ENCODE measurements at regions not wholly inside any gene's neighbourhood (a gene's known extent, or its start where the extent isn't known, plus 50 kb on each side); places are given as distances from the start of the nearest gene placed in this dataset.

DNA sequence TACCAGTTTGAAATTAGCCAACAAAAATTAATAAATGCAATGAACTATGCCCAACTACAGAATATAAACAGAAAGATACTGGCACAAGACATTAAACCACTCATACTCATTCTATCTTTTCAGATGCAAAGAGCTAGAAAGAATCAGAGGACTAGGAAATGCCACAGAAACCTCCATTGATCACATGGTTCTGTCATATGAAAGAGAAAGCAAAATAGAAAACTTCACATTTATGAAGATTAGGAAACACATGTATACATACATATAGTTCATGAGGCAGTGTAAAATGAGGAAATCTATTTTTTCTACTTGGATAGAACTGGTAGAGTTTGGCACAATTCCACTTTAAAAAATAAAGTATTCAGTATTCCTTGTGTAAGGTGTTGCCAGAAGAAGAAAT, 275.1 kb upstream of the PTGER4 start:
- Histone ChIP-seq H3K27me3 (ENCODE audit: control insufficient read depth, insufficient read depth, low read length, poor library complexity, severe bottlenecking) (no peaks in the 10 kb centered on the region), H3K4me3 (ENCODE audit: insufficient read depth, low read depth, low read length) (no peak overlapping the region), H3K9me3 (ENCODE audit: control insufficient read depth, low read length) (no peaks in the 10 kb centered on the region), H3K4me1 (ENCODE audit: control insufficient read depth, insufficient read depth, low read length) (no peaks in the 10 kb centered on the region), H3K36me3 (ENCODE audit: control insufficient read depth, insufficient read depth, low read length) (no peaks in the 10 kb centered on the region), H3K27ac (ENCODE audit: insufficient read depth, low read depth, low read length, poor library complexity, severe bottlenecking) (no peak overlapping the region)

- H3K4me3 ChIP-seq (ENCODE audit: insufficient read depth, low read depth, low read length), result no peak overlapping the region
- WGBS, 2 experiments, result 45 to 46% methylated on average over 1 of the region's 1 CpG
These were observed 277.7 kb upstream of the PTGER4 start for GRCh38 chr5:40402007-40402364.

DNA sequence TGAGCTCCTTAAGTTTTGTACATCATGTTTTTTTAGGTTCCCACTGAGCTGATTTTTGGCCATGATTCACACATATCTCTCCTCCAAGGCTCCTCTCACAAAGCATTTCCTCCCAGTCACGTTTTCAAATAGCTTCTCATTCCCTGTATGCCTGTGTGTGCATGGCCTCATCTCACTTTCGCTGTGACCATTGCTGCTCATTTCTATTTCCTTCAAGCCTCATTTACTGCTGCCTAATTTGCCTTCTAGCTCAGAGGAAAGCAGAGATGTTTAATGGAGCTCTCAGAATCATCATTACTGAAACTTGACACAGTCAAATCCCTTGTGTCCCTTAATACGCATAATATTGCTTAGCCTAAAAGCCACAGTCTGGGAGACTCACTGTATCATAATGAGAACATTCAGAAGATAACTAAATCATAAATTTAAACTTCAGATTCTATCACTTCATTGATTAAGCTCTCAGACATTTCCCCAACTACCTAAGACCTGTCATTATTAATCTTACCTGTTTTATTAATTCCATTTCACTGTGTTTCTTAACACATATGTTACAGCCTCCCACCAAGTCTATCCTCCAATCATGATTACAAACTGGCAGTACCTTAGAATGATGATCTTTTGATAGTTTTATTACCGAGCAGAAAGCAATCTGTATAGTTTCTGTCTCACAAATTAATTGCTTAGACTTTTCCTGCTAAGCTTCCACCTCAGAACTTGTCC, 278.3 kb upstream of the PTGER4 start:
- no peaks in the 10 kb centered on the region for H3K4me1 ChIP-seq (ENCODE audit: control insufficient read depth, insufficient read depth, low read length)
- WGBS, 2 experiments, result 82 to 85% methylated on average over 4 of the region's 4 CpGs
- H3K9me3 ChIP-seq (ENCODE audit: control insufficient read depth, low read length), result no peaks in the 10 kb centered on the region
- no peaks in the 10 kb centered on the region for H3K36me3 ChIP-seq (ENCODE audit: control insufficient read depth, insufficient read depth, low read length)
- no peak overlapping the region for H3K4me3 ChIP-seq (ENCODE audit: insufficient read depth, low read depth, low read length)
- no peaks in the 10 kb centered on the region for H3K27me3 ChIP-seq (ENCODE audit: control insufficient read depth, insufficient read depth, low read length, poor library complexity, severe bottlenecking)
- H3K27ac ChIP-seq (ENCODE audit: insufficient read depth, low read depth, low read length, poor library complexity, severe bottlenecking), result no peak overlapping the region

More at GRCh38 chr5:40402007-40402364, 277.7 kb upstream of the PTGER4 start:
- Histone ChIP-seq H3K27me3 (ENCODE audit: control insufficient read depth, insufficient read depth, low read length, poor library complexity, severe bottlenecking) (no peaks in the 10 kb centered on the region), H3K9me3 (ENCODE audit: control insufficient read depth, low read length) (no peaks in the 10 kb centered on the region), H3K4me1 (ENCODE audit: control insufficient read depth, insufficient read depth, low read length) (no peaks in the 10 kb centered on the region), H3K27ac (ENCODE audit: insufficient read depth, low read depth, low read length, poor library complexity, severe bottlenecking) (no peak overlapping the region), H3K36me3 (ENCODE audit: control insufficient read depth, insufficient read depth, low read length) (no peaks in the 10 kb centered on the region)

GRCh38 chr5:40400245-40400644, 279.5 kb upstream of the PTGER4 start:
- H3K9me3 ChIP-seq (ENCODE audit: control insufficient read depth, low read length), result no peaks in the 10 kb centered on the region
- H3K36me3 ChIP-seq (ENCODE audit: control insufficient read depth, insufficient read depth, low read length), result no peaks in the 10 kb centered on the region
- no peak overlapping the region for H3K4me3 ChIP-seq (ENCODE audit: insufficient read depth, low read depth, low read length)
- 92 to 100% methylated on average over 1 of the region's 1 CpG for whole genome bisulfite sequencing, 2 experiments
- H3K27ac ChIP-seq (ENCODE audit: insufficient read depth, low read depth, low read length, poor library complexity, severe bottlenecking), result no peak overlapping the region
- no peaks in the 10 kb centered on the region for H3K27me3 ChIP-seq (ENCODE audit: control insufficient read depth, insufficient read depth, low read length, poor library complexity, severe bottlenecking)
- H3K4me1 ChIP-seq (ENCODE audit: control insufficient read depth, insufficient read depth, low read length), result no peaks in the 10 kb centered on the region

DNA sequence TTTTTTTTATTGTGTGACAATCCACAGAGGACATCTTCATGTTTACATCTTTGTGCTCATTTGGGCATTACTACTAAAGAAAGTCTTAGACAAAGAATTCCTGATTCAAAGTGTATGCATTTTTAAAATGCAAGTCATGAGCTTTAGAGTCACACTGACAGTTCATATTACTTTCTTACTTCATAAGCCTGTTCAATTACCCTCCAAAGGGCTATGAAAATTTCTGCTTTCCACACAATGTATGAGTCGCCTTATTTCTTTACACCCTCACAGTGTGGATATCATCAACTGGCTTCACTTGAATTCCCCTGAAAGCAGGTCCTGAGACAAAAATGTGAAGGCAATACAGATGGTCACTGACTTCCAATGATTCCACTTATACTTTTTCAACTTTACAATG, 280.4 kb upstream of the PTGER4 start:
- 88 to 100% methylated on average over 1 of the region's 1 CpG for WGBS, 2 experiments
- H3K9me3 ChIP-seq (ENCODE audit: control insufficient read depth, low read length), result no peaks in the 10 kb centered on the region
- no peaks in the 10 kb centered on the region for H3K4me1 ChIP-seq (ENCODE audit: control insufficient read depth, insufficient read depth, low read length)
- no peak overlapping the region for H3K27ac ChIP-seq (ENCODE audit: insufficient read depth, low read depth, low read length, poor library complexity, severe bottlenecking)
- H3K27me3 ChIP-seq (ENCODE audit: control insufficient read depth, insufficient read depth, low read length, poor library complexity, severe bottlenecking), result no peaks in the 10 kb centered on the region
- no peaks in the 10 kb centered on the region for H3K36me3 ChIP-seq (ENCODE audit: control insufficient read depth, insufficient read depth, low read length)
- H3K4me3 ChIP-seq (ENCODE audit: insufficient read depth, low read depth, low read length), result no peak overlapping the region

- no peaks in the 10 kb centered on the region for H3K36me3 ChIP-seq (ENCODE audit: control insufficient read depth, insufficient read depth, low read length)
- H3K27ac ChIP-seq (ENCODE audit: insufficient read depth, low read depth, low read length, poor library complexity, severe bottlenecking), result no peak overlapping the region
- no peak overlapping the region for H3K4me3 ChIP-seq (ENCODE audit: insufficient read depth, low read depth, low read length)
- no peaks in the 10 kb centered on the region for H3K27me3 ChIP-seq (ENCODE audit: control insufficient read depth, insufficient read depth, low read length, poor library complexity, severe bottlenecking)
- 83 to 100% methylated on average over 1 of the region's 1 CpG for WGBS, 2 experiments
- H3K4me1 ChIP-seq (ENCODE audit: control insufficient read depth, insufficient read depth, low read length), result no peaks in the 10 kb centered on the region
- no peaks in the 10 kb centered on the region for H3K9me3 ChIP-seq (ENCODE audit: control insufficient read depth, low read length)
These were observed 281.7 kb upstream of the PTGER4 start for GRCh38 chr5:40397976-40398375.

GRCh38 chr5:40397091-40397490, 282.6 kb upstream of the PTGER4 start:
- Histone ChIP-seq H3K4me3 (ENCODE audit: insufficient read depth, low read depth, low read length) (no peak overlapping the region), H3K36me3 (ENCODE audit: control insufficient read depth, insufficient read depth, low read length) (no peaks in the 10 kb centered on the region), H3K4me1 (ENCODE audit: control insufficient read depth, insufficient read depth, low read length) (no peaks in the 10 kb centered on the region), H3K9me3 (ENCODE audit: control insufficient read depth, low read length) (no peaks in the 10 kb centered on the region), H3K27ac (ENCODE audit: insufficient read depth, low read depth, low read length, poor library complexity, severe bottlenecking) (no peak overlapping the region), H3K27me3 (ENCODE audit: control insufficient read depth, insufficient read depth, low read length, poor library complexity, severe bottlenecking) (no peaks in the 10 kb centered on the region)
- WGBS, 2 experiments, result 75 to 77% methylated on average over 2 of the region's 2 CpGs

DNA sequence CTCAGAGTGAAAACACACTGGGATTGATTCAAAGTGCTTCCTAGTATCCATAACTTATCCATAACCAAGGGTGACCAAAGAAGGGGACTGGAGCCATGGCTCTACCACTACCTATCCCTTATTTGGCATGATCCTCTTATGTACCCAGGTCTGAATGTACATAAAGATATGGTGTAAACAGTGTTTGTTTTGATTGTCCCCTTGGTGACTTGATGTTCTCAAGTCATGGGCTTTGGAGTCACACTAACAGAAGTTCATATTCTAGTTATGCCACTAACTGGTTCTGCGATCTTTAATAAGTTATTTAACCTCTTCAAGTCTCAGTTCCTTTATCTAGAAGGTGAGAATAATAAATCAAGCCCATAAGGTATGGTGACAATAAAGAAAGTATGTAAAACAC, 283.4 kb upstream of the PTGER4 start:
- no peaks in the 10 kb centered on the region for H3K36me3 ChIP-seq (ENCODE audit: control insufficient read depth, insufficient read depth, low read length)
- H3K4me1 ChIP-seq (ENCODE audit: control insufficient read depth, insufficient read depth, low read length), result no peaks in the 10 kb centered on the region
- H3K27ac ChIP-seq (ENCODE audit: insufficient read depth, low read depth, low read length, poor library complexity, severe bottlenecking), result no peak overlapping the region
- 75% methylated on average over 1 of the region's 1 CpG; no CpG with 5 or more reads in 1 of the 2 experiments for WGBS, 2 experiments
- H3K27me3 ChIP-seq (ENCODE audit: control insufficient read depth, insufficient read depth, low read length, poor library complexity, severe bottlenecking), result no peaks in the 10 kb centered on the region
- H3K9me3 ChIP-seq (ENCODE audit: control insufficient read depth, low read length), result no peaks in the 10 kb centered on the region
- no peak overlapping the region for H3K4me3 ChIP-seq (ENCODE audit: insufficient read depth, low read depth, low read length)

- Histone ChIP-seq H3K9me3 (ENCODE audit: control insufficient read depth, low read length) (no peaks in the 10 kb centered on the region), H3K27ac (ENCODE audit: insufficient read depth, low read depth, low read length, poor library complexity, severe bottlenecking) (no peak overlapping the region)
These were observed 284.5 kb upstream of the PTGER4 start for GRCh38 chr5:40395251-40395650.

GRCh38 chr5:40394698-40395097, 285.0 kb upstream of the PTGER4 start:
- Histone ChIP-seq H3K4me3 (ENCODE audit: insufficient read depth, low read depth, low read length) (no peak overlapping the region), H3K4me1 (ENCODE audit: control insufficient read depth, insufficient read depth, low read length) (no peaks in the 10 kb centered on the region), H3K9me3 (ENCODE audit: control insufficient read depth, low read length) (no peaks in the 10 kb centered on the region), H3K27ac (ENCODE audit: insufficient read depth, low read depth, low read length, poor library complexity, severe bottlenecking) (no peak overlapping the region), H3K36me3 (ENCODE audit: control insufficient read depth, insufficient read depth, low read length) (no peaks in the 10 kb centered on the region), H3K27me3 (ENCODE audit: control insufficient read depth, insufficient read depth, low read length, poor library complexity, severe bottlenecking) (no peaks in the 10 kb centered on the region)
- WGBS, 2 experiments, result 90 to 92% methylated on average over 4 of the region's 4 CpGs

More at GRCh38 chr5:40395251-40395650, 284.5 kb upstream of the PTGER4 start:
- H3K27me3 ChIP-seq (ENCODE audit: control insufficient read depth, insufficient read depth, low read length, poor library complexity, severe bottlenecking), result no peaks in the 10 kb centered on the region
- H3K36me3 ChIP-seq (ENCODE audit: control insufficient read depth, insufficient read depth, low read length), result no peaks in the 10 kb centered on the region
- no peaks in the 10 kb centered on the region for H3K4me1 ChIP-seq (ENCODE audit: control insufficient read depth, insufficient read depth, low read length)
- H3K4me3 ChIP-seq (ENCODE audit: insufficient read depth, low read depth, low read length), result no peak overlapping the region
- 90 to 95% methylated on average over 4 of the region's 4 CpGs for WGBS, 2 experiments

DNA sequence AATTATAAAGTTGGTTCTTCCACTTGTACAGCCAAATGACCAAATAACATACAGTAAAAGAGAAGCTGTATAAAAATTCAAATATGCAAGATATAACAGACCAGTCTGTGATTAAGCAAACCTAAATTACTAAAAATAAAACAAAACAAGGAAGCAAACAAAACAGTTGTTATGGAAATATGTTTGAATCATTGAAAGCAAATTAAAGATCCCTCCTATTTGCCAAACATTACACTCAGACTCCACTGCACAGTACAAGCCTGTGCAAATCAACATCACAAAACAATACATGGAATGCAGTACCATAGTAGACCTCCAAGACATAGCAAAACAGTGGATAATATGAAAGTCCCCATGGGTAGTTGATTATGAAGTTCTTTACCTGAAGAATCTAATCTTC, 288.1 kb upstream of the PTGER4 start:
- Histone ChIP-seq H3K4me3 (ENCODE audit: insufficient read depth, low read depth, low read length) (no peak overlapping the region), H3K27ac (ENCODE audit: insufficient read depth, low read depth, low read length, poor library complexity, severe bottlenecking) (no peak overlapping the region), H3K27me3 (ENCODE audit: control insufficient read depth, insufficient read depth, low read length, poor library complexity, severe bottlenecking) (no peaks in the 10 kb centered on the region), H3K9me3 (ENCODE audit: control insufficient read depth, low read length) (no peaks in the 10 kb centered on the region), H3K36me3 (ENCODE audit: control insufficient read depth, insufficient read depth, low read length) (no peaks in the 10 kb centered on the region), H3K4me1 (ENCODE audit: control insufficient read depth, insufficient read depth, low read length) (no peaks in the 10 kb centered on the region)

Data from ectodermal cell (in vitro differentiated cells).